H1 (cell line): ENCODE measurements at regions not wholly inside any gene's neighbourhood (a gene's known extent, or its start where the extent isn't known, plus 50 kb on each side); places are given as distances from the start of the nearest gene placed in this dataset.

Experiments used
- JUN ChIP-seq: IDR thresholded peaks from 2 replicates; pipeline ENCODE4 v1.6.1; 2011; ENCODE audit warnings: low read depth, mild to moderate bottlenecking, improper control_type of control experiment, low read length
- SIN3A ChIP-seq, 2 experiments: IDR thresholded peaks in 1 of 2; conservative IDR thresholded peaks in 1 of 2; 2 replicates each; pipeline ENCODE4 v1.6.1; 2011 to 2012; ENCODE audit warnings: low read length in 2 of 2, improper control_type of control experiment in 1 of 2, low read depth in 1 of 2, mild to moderate bottlenecking in 1 of 2
- USF2 ChIP-seq: IDR thresholded peaks from 2 replicates; pipeline ENCODE4 v1.6.1; 2011; ENCODE audit warnings: low read length, improper control_type of control experiment
- YY1 ChIP-seq: IDR thresholded peaks from 2 replicates; pipeline ENCODE4 v1.6.1; 2011; ENCODE audit warnings: low read depth, mild to moderate bottlenecking, low read length
- TF ChIP-seq, protein P1 (sequence below): IDR thresholded peaks from 2 replicates; pipeline ENCODE4 v1.6.1; 2012; ENCODE audit warnings: low read length, inconsistent platforms

GRCh38 chr5:164000819-164001218, 495.4 kb downstream of the MAT2B start (continued):
- TF ChIP-seq USF2 (no peak), YY1 (no peak), SIN3A (conservative IDR thresholded peaks at IDR 0.05 in 1 of 2, IDR thresholded peaks at IDR 0.05 in 1 of 2; ENCODE audit: low read depth in 1 of 2, low read length in 2 of 2) (no peak), JUN (no peak)
- TF ChIP-seq, protein P1, sequence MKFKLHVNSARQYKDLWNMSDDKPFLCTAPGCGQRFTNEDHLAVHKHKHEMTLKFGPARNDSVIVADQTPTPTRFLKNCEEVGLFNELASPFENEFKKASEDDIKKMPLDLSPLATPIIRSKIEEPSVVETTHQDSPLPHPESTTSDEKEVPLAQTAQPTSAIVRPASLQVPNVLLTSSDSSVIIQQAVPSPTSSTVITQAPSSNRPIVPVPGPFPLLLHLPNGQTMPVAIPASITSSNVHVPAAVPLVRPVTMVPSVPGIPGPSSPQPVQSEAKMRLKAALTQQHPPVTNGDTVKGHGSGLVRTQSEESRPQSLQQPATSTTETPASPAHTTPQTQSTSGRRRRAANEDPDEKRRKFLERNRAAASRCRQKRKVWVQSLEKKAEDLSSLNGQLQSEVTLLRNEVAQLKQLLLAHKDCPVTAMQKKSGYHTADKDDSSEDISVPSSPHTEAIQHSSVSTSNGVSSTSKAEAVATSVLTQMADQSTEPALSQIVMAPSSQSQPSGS: no peak
